Breast epithelium (tissue), 4 donors: ENCODE measurements at regions not wholly inside any gene's neighbourhood (a gene's known extent, or its start where the extent isn't known, plus 50 kb on each side); places are given as distances from the start of the nearest gene placed in this dataset.
"Not testable (repeated sequence)": the region's sequence is repeated elsewhere in the genome, so short reads cannot be mapped to it uniquely, and the experiment has no call there.

Experiments
- DNase-seq, 2 donors: peaks; one replicate each; pipeline ENCODE4 v3.0.0-alpha.2; 2019; ENCODE audit warnings: low spot score in 2 of 2
- H3K27ac ChIP-seq, 2 donors: fragments of 200-600 bp; sonication (generic) in 1 of 2; one replicate each; pipeline ENCODE4 v1.5.1; 2016 to 2019; ENCODE audit warnings: mild to moderate bottlenecking in 1 of 2
- H3K27me3 ChIP-seq, 2 donors: fragments of 200-600 bp; sonication (generic) in 1 of 2; one replicate each; pipeline versions ENCODE4 v1.5.1 to v1.6.0; 2017 to 2019; ENCODE audit warnings: control low read depth in 1 of 2, mild to moderate bottlenecking in 1 of 2
- H3K36me3 ChIP-seq: fragments of 200-600 bp; one replicate; pipeline ENCODE4 v1.5.1; 2019
- H3K4me1 ChIP-seq, 2 donors: fragments of 200-600 bp; sonication (generic); one replicate each; pipeline ENCODE4 v1.5.1; 2016 to 2019; ENCODE audit warnings: control low read depth in 1 of 2
- H3K4me3 ChIP-seq, 3 donors: fragments of 200-600 bp; sonication (generic); 1 replicate in 2 of 3; 2 replicates in 1 of 3; pipeline ENCODE4 v1.5.1; 2016 to 2019; ENCODE audit warnings: mild to moderate bottlenecking in 3 of 3, moderate library complexity in 2 of 3
- H3K9me3 ChIP-seq, 2 donors: fragments of 200-600 bp; sonication (generic) in 1 of 2; one replicate each; pipeline ENCODE4 v1.5.1; 2016 to 2019; ENCODE audit warnings: control low read depth in 1 of 2
- POLR2A ChIP-seq: fragments of 450-650 bp; IDR thresholded peaks from one replicate; pipeline ENCODE4 v1.6.1; 2016; ENCODE audit warnings: antibody characterized with exemption, mild to moderate bottlenecking, moderate library complexity
- POLR2AphosphoS5 ChIP-seq, 3 donors: sonication (generic); formaldehyde crosslinking; IDR thresholded peaks; one replicate each; pipeline ENCODE4 v1.6.1; 2017; ENCODE audit warnings: antibody characterized with exemption in 3 of 3
- intact Hi-C: fragments of 100-400 bp; cut with DNase I; formaldehyde crosslinking; loops from one replicate; pipeline ENCODE4 v1.15.1; 2023; ENCODE audit warnings: low total_unique reads
- TF ChIP-seq, protein P1 (sequence below), 3 donors: fragments of 450-650 bp; IDR thresholded peaks; one replicate each; pipeline ENCODE4 v1.5.1; 2016 to 2017; ENCODE audit warnings: antibody characterized with exemption in 3 of 3, mild to moderate bottlenecking in 3 of 3, moderate library complexity in 3 of 3

DNA sequence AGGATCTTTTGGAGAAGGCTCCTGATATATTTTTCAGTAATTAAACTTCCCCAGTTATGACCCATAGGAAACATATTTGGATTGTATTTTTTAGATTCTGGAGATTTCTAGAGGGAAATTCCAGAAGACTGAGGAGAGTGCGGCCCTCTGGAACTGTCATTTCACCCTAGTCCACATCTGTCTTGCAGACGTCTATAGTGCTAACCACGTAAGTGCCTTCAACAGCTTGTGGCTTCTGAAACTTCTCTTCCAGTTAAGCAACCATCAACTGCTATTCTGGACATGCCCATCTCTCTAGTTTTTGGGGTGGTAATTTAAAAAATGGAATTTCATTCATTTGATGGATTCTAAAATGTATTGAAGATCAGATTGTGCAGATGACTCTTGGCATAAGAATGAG lies 1098.8 kb downstream of the TMEM121 start:
- H3K9me3 ChIP-seq: no peaks in the 10 kb centered on the region
- intact Hi-C loops: no loop called here

DNA sequence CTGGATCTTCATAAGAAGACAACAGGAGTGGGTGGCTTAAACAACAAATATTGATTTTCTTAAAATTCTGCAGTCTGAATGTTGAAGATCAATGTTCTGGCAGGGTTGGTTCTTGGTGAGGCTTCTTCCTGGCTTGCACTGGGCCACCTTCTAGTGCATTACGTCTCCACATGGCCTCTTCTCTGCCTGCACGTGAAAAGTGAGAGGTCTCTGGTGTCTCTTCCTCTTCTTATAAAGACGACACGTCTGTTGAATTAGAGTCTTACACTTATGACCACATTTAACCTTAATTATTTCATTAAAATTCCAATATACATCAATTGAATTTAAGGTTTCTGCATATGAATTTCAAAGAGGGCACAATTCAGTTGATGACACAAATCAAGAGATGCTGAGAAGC lies 1100.1 kb downstream of the TMEM121 start:
- H3K27me3 ChIP-seq: peaks cover 0 to 11% of the 10 kb centered on the region in 2 donors
- H3K36me3 ChIP-seq, H3K27ac ChIP-seq, H3K4me3 ChIP-seq, H3K9me3 ChIP-seq, DNase-seq, H3K4me1 ChIP-seq, intact Hi-C loops: not testable (repeated sequence)

More for the DNA sequence above, 1098.8 kb downstream of the TMEM121 start:
- no peak for DNase-seq
- TF ChIP-seq POLR2A: no peak
- TF ChIP-seq POLR2AphosphoS5 (IDR thresholded peaks at IDR 0.05): no peak
- TF ChIP-seq, protein P1, sequence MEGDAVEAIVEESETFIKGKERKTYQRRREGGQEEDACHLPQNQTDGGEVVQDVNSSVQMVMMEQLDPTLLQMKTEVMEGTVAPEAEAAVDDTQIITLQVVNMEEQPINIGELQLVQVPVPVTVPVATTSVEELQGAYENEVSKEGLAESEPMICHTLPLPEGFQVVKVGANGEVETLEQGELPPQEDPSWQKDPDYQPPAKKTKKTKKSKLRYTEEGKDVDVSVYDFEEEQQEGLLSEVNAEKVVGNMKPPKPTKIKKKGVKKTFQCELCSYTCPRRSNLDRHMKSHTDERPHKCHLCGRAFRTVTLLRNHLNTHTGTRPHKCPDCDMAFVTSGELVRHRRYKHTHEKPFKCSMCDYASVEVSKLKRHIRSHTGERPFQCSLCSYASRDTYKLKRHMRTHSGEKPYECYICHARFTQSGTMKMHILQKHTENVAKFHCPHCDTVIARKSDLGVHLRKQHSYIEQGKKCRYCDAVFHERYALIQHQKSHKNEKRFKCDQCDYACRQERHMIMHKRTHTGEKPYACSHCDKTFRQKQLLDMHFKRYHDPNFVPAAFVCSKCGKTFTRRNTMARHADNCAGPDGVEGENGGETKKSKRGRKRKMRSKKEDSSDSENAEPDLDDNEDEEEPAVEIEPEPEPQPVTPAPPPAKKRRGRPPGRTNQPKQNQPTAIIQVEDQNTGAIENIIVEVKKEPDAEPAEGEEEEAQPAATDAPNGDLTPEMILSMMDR (IDR thresholded peaks at IDR 0.05): no peak
- H3K27me3 ChIP-seq: peaks cover 0 to 11% of the 10 kb centered on the region in 2 donors
- no peak overlapping the region for H3K27ac ChIP-seq
- H3K4me1 ChIP-seq: no peaks in the 10 kb centered on the region
- H3K36me3 ChIP-seq: no peaks in the 10 kb centered on the region
- no peak overlapping the region for H3K4me3 ChIP-seq

DNA sequence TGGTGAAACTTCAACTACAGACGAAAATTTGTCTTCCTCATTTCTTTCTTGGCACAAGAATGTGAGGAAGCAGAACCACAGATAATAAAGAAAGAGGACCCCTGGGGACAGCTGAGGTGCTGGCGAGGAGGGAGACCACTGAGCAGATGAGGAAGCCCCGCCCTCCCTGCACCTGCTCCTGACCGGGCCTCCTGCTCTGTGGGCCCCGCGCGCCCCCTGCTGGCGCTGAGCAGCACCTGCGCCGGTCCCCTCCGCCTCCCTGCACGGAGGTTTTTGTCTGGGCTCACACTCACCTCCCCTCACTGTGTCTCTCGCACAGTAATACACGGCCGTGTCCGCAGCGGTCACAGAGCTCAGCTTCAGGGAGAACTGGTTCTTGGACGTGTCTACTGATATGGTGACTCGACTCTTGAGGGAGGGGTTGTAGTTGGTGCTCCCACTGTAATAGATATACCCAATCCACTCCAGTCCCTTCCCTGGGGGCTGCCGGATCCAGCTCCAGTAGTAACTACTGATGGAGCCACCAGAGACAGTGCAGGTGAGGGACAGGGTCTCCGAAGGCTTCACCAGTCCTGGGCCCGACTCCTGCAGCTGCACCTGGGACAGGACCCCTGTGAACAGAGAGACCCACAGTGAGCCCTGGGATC lies 1100.7 kb downstream of the TMEM121 start:
- H3K4me1 ChIP-seq, H3K36me3 ChIP-seq, DNase-seq, H3K4me3 ChIP-seq, H3K9me3 ChIP-seq, H3K27ac ChIP-seq, intact Hi-C loops: not testable (repeated sequence)
- peaks cover 0 to 11% of the 10 kb centered on the region in 2 donors for H3K27me3 ChIP-seq

DNA sequence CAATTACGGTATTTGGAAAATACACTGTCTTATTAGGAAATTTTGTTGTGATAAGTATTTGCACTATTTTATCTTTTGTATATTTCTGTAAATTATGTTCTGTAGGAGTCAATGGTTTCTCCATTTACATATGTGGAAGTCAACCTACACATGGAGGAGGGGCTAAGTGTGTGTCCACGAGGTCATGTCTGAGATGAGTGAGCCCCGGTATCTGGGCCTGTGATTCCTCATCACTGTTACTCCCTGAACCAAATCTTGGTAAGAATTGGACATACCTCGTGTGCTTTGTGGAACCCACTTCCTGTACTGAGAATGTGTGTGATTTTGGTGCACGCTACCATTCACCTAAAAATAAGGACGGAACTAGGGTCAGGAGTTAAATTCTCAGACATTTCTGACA lies 1105.5 kb downstream of the TMEM121 start:
- H3K9me3 ChIP-seq: no peaks in the 10 kb centered on the region
- no peaks in the 10 kb centered on the region for H3K27me3 ChIP-seq
- intact Hi-C loops: no loop called here
- DNase-seq: no peak
- no peak overlapping the region for H3K4me3 ChIP-seq
- H3K4me1 ChIP-seq: no peaks in the 10 kb centered on the region
- H3K36me3 ChIP-seq: no peaks in the 10 kb centered on the region
- no peak overlapping the region for H3K27ac ChIP-seq
- TF ChIP-seq POLR2A (no peak), POLR2AphosphoS5 (IDR thresholded peaks at IDR 0.05) (no peak)
- TF ChIP-seq, protein P1 (IDR thresholded peaks at IDR 0.05): no peak

DNA sequence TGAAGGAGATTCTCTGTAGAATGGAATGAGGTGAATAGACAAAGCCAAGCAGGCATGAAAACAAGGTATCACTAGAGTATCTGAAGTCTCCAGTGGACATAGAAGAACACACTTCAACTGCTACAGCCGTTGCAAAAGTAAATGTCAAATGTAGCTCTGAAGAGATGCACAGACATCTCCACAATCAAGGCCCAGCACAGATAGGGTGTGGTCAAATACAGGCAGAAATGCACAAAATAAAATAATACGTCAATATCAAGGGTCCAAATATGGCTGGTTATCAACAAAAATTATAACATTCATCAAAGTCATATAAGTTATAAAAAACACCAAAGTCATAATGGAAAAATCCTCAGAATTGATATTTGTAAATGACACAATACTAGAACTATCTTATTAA lies 1107.3 kb downstream of the TMEM121 start:
- no peak for DNase-seq
- H3K4me1 ChIP-seq: no peaks in the 10 kb centered on the region
- H3K27ac ChIP-seq: no peak overlapping the region
- H3K36me3 ChIP-seq: no peaks in the 10 kb centered on the region
- no peaks in the 10 kb centered on the region for H3K9me3 ChIP-seq
- H3K27me3 ChIP-seq: no peaks in the 10 kb centered on the region
- H3K4me3 ChIP-seq: no peak overlapping the region
- intact Hi-C loops: no loop called here
- TF ChIP-seq POLR2A: no peak
- TF ChIP-seq POLR2AphosphoS5 (IDR thresholded peaks at IDR 0.05): no peak
- TF ChIP-seq, protein P1 (IDR thresholded peaks at IDR 0.05): no peak

DNA sequence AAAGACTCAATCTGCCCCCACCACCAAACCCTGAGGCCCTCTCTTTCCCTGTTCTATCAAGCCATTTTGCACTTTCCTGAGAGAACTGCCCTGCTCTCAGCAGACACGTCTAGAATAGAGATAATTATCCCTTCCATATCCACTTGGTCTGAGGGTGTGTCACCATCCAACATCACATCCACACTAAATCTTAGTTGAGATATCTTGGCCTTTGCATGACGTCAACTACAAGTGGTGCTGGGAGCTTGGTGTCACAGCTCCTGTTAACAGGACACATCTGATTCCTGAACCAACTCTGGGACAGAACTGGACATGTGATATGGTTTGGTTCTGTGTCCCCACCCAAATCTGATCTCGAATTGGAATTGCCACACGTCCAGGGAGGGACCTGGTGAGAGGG lies 1109.2 kb downstream of the TMEM121 start:
- Histone ChIP-seq H3K9me3 (no peaks in the 10 kb centered on the region), H3K36me3 (no peaks in the 10 kb centered on the region), H3K4me3 (no peak overlapping the region), H3K27ac (no peak overlapping the region), H3K4me1 (no peaks in the 10 kb centered on the region), H3K27me3 (no peaks in the 10 kb centered on the region)
- DNase-seq: no peak
- no peak for TF ChIP-seq POLR2AphosphoS5 (IDR thresholded peaks at IDR 0.05)
- TF ChIP-seq, protein P1 (IDR thresholded peaks at IDR 0.05): no peak
- TF ChIP-seq POLR2A: no peak
- intact Hi-C loops: no loop called here

DNA sequence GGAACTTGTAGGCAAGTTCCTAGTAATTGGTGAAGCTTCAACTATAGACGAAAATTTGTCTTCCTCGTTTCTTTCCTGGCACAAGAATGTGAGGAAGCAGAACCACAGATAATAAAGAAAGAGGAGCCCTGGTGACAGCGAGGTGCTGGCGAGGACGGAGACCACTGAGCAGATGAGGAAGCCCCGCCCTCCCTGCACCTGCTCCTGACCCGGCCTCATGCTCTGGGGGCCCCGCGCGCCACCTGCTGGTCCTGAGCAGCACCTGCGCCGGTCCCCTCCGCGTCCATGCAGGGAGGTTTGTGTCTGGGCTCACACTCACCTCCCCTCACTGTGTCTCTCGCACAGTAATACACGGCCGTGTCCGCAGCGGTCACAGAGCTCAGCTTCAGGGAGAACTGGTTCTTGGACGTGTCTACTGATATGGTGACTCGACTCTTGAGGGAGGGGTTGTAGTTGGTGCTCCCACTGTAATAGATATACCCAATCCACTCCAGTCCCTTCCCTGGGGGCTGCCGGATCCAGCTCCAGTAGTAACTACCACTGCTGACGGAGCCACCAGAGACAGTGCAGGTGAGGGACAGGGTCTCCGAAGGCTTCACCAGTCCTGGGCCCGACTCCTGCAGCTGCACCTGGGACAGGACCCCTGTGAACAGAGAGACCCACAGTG lies 1112.5 kb downstream of the TMEM121 start:
- DNase-seq, H3K9me3 ChIP-seq, H3K36me3 ChIP-seq, H3K4me1 ChIP-seq, H3K27me3 ChIP-seq, H3K4me3 ChIP-seq, H3K27ac ChIP-seq, intact Hi-C loops: not testable (repeated sequence)
